SU-DHL-6 (cell line): ENCODE measurements at regions not wholly inside any gene's neighbourhood (a gene's known extent, or its start where the extent isn't known, plus 50 kb on each side); places are given as distances from the start of the nearest gene placed in this dataset.

Source experiments
- H2AFZ ChIP-seq: fragments of 200-600 bp; sonication (generic); 2 replicates; pipeline ENCODE4 v1.6.1; 2014; ENCODE audit warnings: low read depth, mild to moderate bottlenecking, moderate library complexity, mixed read lengths, antibody characterized with exemption, low read length; ENCODE audit not compliant: severe bottlenecking
- H3F3A ChIP-seq: fragments of 200-600 bp; shearing (Covaris generic); 2 replicates; pipeline ENCODE4 v1.6.0; 2016; ENCODE audit warnings: antibody characterized with exemption, mild to moderate bottlenecking; ENCODE audit not compliant: insufficient read depth
- H3K27ac ChIP-seq: fragments of 200-600 bp; sonication (generic); 2 replicates; pipeline ENCODE4 v1.5.1; 2016; ENCODE audit warnings: low read depth, mild to moderate bottlenecking, low read length, moderate library complexity, mixed read lengths
- H3K27me3 ChIP-seq: fragments of 200-600 bp; sonication (generic), shearing (Covaris generic); 2 replicates; pipeline ENCODE4 v1.6.0; 2014; ENCODE audit warnings: mild to moderate bottlenecking, low read length
- H3K36me3 ChIP-seq: fragments of 200-600 bp; sonication (generic); 2 replicates; pipeline ENCODE4 v1.6.1; 2014; ENCODE audit warnings: mild to moderate bottlenecking, low read length, mixed read lengths
- H3K4me2 ChIP-seq: fragments of 300-600, 200-600 bp; shearing (Covaris generic), sonication (generic); 2 replicates; pipeline ENCODE4 v1.6.0; 2014; ENCODE audit warnings: low read length, low read depth, mild to moderate bottlenecking; ENCODE audit not compliant: poor library complexity, severe bottlenecking
- H3K4me3 ChIP-seq: fragments of 200-600 bp; sonication (generic); 2 replicates; pipeline ENCODE4 v1.5.1; 2014; ENCODE audit warnings: antibody characterized with exemption, low read length, mild to moderate bottlenecking, mixed read lengths; ENCODE audit not compliant: insufficient read depth, poor library complexity, severe bottlenecking
- H3K79me2 ChIP-seq: fragments of 200-600 bp; sonication (generic); 2 replicates; pipeline ENCODE4 v1.6.1; 2014; ENCODE audit warnings: mild to moderate bottlenecking, low read length, moderate library complexity; ENCODE audit not compliant: insufficient read depth
- H3K9ac ChIP-seq: fragments of 200-600 bp; sonication (generic); 2 replicates; pipeline ENCODE4 v1.7.0; 2014; ENCODE audit warnings: mild to moderate bottlenecking, low read length
- H3K9me2 ChIP-seq: fragments of 200-600 bp; sonication (generic); replicated peaks from 2 replicates; pipeline ENCODE4 v1.6.1; 2014; ENCODE audit warnings: low read length; ENCODE audit not compliant: insufficient read depth
- H3K9me3 ChIP-seq: fragments of 200-600 bp; sonication (generic); 2 replicates; pipeline ENCODE4 v1.6.1; 2014; ENCODE audit warnings: low read length, mixed read lengths; ENCODE audit not compliant: insufficient read depth
- H4K20me1 ChIP-seq: fragments of 200-600 bp; sonication (generic); 2 replicates; pipeline ENCODE4 v1.6.1; 2014; ENCODE audit warnings: low read depth, mild to moderate bottlenecking, antibody characterized with exemption, low read length, moderate library complexity, mixed read lengths
- CTCF ChIP-seq: fragments of 200-600 bp; sonication (generic); IDR thresholded peaks from one replicate; pipeline ENCODE4 v1.5.1; 2017; ENCODE audit warnings: antibody characterized with exemption, mild to moderate bottlenecking, low read length, moderate library complexity; ENCODE audit not compliant: insufficient read depth, poor library complexity, severe bottlenecking
- EZH2phosphoT487 ChIP-seq: fragments of 200-600 bp; sonication (generic), shearing (Covaris generic); conservative IDR thresholded peaks from 2 replicates; pipeline ENCODE4 v1.6.1; 2018; ENCODE audit warnings: mild to moderate bottlenecking, antibody characterized with exemption, low read length, moderate library complexity, mixed read lengths

- Histone ChIP-seq H3K9me2 (no peaks in the 10 kb centered on the region), H3K27me3 (no peaks in the 10 kb centered on the region), H2AFZ (no peak overlapping the region), H3K9ac (no peak overlapping the region), H3F3A (no peaks in the 10 kb centered on the region), H3K36me3 (no peaks in the 10 kb centered on the region), H3K4me3 (no peak overlapping the region), H3K27ac (no peak overlapping the region), H3K79me2 (no peaks in the 10 kb centered on the region), H4K20me1 (no peaks in the 10 kb centered on the region), H3K9me3 (no peaks in the 10 kb centered on the region), H3K4me2 (no peak overlapping the region)
- TF ChIP-seq CTCF (no peak), EZH2phosphoT487 (no peak)
Observed at GRCh38 chr19:31625056-31625455, 275.8 kb upstream of the TSHZ3 start.

GRCh38 chr19:31625575-31625974 is 276.3 kb upstream of the TSHZ3 start:
- TF ChIP-seq CTCF, result no peak
- TF ChIP-seq EZH2phosphoT487, result no peak
- no peaks in the 10 kb centered on the region for H4K20me1 ChIP-seq
- H3K9me2 ChIP-seq, result no peaks in the 10 kb centered on the region
- no peak overlapping the region for H3K4me2 ChIP-seq
- H3K9ac ChIP-seq, result no peak overlapping the region
- H3K9me3 ChIP-seq, result no peaks in the 10 kb centered on the region
- no peak overlapping the region for H3K27ac ChIP-seq
- H3K79me2 ChIP-seq, result no peaks in the 10 kb centered on the region
- no peaks in the 10 kb centered on the region for H3F3A ChIP-seq
- H3K27me3 ChIP-seq, result no peaks in the 10 kb centered on the region
- no peak overlapping the region for H3K4me3 ChIP-seq
- H3K36me3 ChIP-seq, result no peaks in the 10 kb centered on the region
- no peak overlapping the region for H2AFZ ChIP-seq

GRCh38 chr19:31626941-31627340 is 277.7 kb upstream of the TSHZ3 start:
- Histone ChIP-seq H3K79me2 (no peaks in the 10 kb centered on the region), H3K36me3 (no peaks in the 10 kb centered on the region)

More at GRCh38 chr19:31626941-31627340, 277.7 kb upstream of the TSHZ3 start:
- no peak overlapping the region for H2AFZ ChIP-seq
- no peak overlapping the region for H3K4me3 ChIP-seq
- no peak overlapping the region for H3K4me2 ChIP-seq
- H3K9me2 ChIP-seq, result no peaks in the 10 kb centered on the region
- H3K27me3 ChIP-seq, result no peaks in the 10 kb centered on the region
- H3K27ac ChIP-seq, result no peak overlapping the region
- TF ChIP-seq EZH2phosphoT487 (no peak), CTCF (no peak)
- H3K9me3 ChIP-seq, result no peaks in the 10 kb centered on the region
- no peak overlapping the region for H3K9ac ChIP-seq
- H4K20me1 ChIP-seq, result no peaks in the 10 kb centered on the region
- no peaks in the 10 kb centered on the region for H3F3A ChIP-seq
